Gastrocnemius medialis (tissue), 4 donors: ENCODE measurements at regions not wholly inside any gene's neighbourhood (a gene's known extent, or its start where the extent isn't known, plus 50 kb on each side); places are given as distances from the start of the nearest gene placed in this dataset.

Source experiments
- CTCF ChIP-seq, 5 experiments: fragments of 450-650 bp in 3 of 5; fragments of 200-600 bp in 2 of 5; sonication (generic) in 2 of 5; IDR thresholded peaks in 4 of 5; conservative IDR thresholded peaks in 1 of 5; 1 replicate in 4 of 5; 2 replicates in 1 of 5; pipeline ENCODE4 v1.5.1; 2016 to 2019; ENCODE audit warnings: antibody characterized with exemption in 5 of 5, mild to moderate bottlenecking in 3 of 5, moderate library complexity in 3 of 5
- POLR2A ChIP-seq, 2 donors: fragments of 450-650 bp; IDR thresholded peaks; one replicate each; pipeline ENCODE4 v1.6.1; 2017; ENCODE audit warnings: antibody characterized with exemption in 2 of 2, mild to moderate bottlenecking in 2 of 2, moderate library complexity in 2 of 2

DNA sequence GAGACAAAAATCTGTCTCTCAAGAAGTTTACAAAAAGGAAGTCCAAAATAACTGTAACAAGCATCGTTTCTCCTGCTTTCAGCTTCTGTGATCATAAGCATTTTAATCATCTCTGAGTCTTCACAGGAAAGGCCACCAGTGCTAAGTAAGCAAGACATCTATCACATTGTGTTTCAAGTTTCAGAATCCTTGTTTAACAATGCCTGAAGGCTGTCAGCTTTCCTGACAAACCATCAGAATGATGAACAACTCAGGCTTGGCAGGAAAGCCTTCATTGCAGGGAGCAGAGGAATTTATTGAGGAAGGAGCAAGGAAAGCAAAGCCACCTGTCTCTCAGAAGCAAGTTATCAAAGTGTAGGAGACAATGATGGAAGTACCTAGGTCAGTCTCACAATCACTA, 143.5 kb upstream of the DAPK1 start:
- no peak for TF ChIP-seq CTCF (IDR thresholded peaks at IDR 0.05 in 4 of 5, conservative IDR thresholded peaks at IDR 0.05 in 1 of 5)
- no peak for TF ChIP-seq POLR2A (IDR thresholded peaks at IDR 0.05)
